ENCODE measurements at regions not wholly inside any gene's neighbourhood (a gene's known extent, or its start where the extent isn't known, plus 50 kb on each side); places are given as distances from the start of the nearest gene placed in this dataset.

DNA sequence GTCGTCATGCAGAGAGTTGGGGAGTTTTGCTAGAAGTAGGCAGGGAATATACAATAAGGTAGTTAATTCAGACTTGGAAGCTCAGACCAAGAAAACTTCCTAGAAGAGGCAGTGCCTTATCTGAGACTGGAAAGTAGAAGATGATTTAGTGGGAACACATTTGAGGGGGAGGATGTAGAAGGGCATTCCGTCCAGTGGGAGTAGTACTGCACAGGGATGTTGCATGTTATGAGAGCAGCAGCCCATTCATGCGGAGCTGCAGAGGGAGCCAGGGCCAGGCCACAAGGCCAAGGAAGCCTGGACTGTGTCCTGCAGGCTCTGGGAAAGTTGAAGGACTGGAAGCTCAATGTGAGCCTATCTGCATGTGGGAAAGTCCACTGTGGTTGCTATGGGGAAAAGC, 344.5 kb upstream of the EEF2KMT start:
- DNase-seq (ENCODE audit: low read depth): no peak

DNA sequence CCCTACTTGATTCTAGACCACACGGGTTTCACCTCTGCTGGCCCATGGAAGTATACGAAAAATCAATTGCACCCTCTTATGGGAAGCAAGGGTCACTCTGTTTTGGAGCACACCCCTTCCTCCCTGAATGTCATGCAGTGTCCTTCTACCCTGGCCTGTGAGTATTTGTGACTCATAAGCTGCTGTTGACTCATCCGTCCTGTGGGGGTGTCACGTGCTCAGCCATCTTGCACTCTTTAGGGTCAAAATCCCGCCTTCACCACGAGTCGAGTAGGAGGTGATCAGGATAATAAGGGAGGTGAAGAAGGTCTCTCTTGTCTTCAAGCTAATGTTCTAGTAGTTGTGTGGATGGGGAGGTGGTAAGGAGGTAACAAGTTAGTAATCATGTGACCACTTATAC, 341.0 kb upstream of the EEF2KMT start:
- no peak for DNase-seq (ENCODE audit: low read depth)

DNA sequence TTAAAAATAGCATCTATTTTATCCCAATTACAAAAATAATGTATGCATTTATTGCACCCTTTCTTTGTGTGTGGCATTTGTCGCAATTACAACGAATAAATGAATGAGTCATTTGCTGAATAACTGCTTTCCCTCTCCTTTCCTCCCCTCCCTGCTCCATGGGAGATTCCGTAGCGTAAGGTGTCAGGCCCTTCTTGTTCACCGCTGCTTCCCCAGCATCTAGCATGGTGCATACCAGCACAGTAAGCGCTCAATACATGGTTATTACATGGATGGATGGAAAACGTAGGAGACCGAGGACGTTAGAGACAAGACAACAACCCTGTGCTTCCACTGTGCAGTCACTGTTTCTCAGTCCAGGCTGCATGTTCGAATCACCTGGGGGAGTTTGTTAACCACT, 336.0 kb upstream of the EEF2KMT start:
- DNase-seq (ENCODE audit: low read depth): no peak

DNA sequence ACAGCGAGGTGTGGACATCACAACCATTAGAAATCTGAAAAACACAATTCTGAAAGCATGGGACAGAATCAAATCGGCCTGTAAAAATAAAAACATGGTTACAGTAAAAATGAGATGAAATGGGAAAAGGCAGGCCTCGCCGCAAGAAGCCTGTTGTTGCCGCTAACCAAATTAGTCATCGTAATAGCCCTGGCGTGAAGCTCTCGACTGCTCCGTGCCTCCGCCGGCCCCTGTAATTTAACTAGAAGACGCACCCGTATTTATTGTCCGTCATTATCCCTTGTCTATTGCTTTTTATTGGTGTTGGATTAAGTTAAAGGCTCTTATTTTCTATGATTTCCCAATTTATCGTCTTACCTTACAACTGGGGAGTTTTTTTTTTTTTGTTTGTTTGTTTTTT, 334.6 kb upstream of the EEF2KMT start:
- no peak for DNase-seq (ENCODE audit: low read depth)

DNA sequence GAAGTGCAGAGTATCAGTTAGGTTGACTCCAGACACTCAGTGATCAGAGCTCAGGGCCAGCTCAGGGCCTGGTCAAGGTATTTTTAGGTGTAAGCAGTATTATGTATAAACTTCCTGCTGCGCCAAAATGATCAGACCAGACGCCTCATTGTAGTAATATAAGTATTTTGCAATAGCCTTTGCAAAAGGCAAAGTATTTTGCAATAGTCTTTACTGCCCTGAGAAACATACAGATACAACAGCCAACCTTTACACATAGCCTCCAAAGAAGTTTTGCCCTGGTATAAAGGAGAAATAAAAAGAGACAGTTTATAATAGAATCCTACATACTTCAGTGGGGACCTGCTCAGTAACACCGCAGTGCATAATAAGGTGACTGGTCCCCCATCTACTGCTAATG, 333.0 kb upstream of the EEF2KMT start:
- no peak for DNase-seq (ENCODE audit: low read depth)

DNA sequence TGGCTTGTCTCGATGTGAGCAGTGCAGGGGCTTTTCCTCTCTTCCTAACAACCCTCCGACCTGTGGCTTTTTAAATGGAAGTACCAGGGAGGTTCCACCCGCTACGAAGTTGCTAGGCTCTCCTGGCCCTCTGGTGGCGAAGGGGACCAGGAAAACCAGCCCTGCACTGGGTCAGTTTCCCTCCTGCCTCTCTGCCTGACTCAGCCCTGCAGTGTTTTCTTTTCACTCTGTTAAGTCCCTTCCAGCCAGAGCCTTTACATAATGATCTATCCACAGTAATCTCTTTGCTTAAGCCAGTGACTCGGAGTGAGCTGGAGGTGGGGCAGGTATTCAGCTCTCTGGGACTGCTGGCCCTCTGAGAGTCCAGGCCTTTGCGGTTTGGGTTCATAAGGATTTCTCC, 331.3 kb upstream of the EEF2KMT start:
- DNase-seq (ENCODE audit: low read depth): no peak

DNA sequence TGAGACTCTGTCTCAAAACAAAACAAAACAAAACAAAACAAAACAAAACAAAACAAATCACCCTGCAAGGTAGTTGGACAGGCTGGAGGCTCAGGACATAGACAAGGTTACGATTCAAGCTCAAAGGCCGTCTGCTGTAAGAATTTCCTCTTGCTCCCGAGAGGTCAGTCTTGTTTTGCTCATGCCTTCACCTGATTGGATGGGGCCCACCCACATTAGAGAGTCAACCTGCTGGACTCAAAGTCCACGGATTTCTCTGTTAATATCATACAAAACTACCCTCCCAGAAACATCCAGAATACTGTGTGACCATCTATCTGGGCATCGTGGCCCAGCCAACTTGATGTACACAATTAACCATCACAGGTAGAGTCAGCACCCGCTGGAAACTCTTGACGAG, 330.0 kb upstream of the EEF2KMT start:
- DNase-seq (ENCODE audit: low read depth): no peak

DNA sequence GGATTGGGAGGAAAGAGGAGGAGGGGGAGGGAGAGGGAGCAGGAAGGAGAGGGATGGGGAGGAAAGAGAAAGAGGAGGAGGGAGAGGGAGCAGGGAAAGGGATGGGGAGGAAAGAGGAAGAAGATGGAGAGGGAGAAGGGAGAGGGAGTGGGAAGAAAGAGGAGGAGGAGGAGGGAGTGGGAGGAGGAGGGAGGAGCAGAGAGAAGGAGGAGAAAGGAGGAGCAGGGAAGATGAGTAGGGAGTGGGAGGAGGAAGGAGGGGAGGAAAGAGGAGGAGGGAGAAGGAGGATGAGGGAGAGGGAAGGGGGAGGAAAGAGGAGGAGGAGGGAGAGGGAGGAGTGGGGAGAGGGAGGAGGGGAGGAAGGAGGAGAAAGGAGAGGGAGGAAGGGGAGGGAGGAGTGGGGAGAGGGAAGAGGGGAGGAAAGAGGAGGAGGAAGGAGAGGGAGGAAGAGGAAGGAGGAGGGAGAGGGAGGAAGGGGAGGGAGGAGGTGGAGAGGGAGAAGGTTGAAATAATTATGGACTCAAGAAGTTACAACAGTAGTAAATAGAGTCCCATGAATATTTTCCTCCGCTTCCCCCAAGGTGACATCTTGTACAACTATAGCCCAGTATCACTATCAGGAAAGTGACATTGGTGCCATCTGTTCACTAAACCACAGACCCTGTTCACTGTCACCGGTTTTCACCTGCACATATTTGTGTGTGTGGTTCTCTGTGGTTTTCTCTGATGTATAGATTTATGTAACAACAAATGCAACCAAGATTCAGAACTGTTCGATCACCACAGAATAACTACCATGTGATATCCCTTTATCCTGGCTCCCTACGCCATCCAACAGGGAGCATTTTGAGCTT, 325.3 kb upstream of the EEF2KMT start:
- no peak for DNase-seq (ENCODE audit: low read depth)

DNA sequence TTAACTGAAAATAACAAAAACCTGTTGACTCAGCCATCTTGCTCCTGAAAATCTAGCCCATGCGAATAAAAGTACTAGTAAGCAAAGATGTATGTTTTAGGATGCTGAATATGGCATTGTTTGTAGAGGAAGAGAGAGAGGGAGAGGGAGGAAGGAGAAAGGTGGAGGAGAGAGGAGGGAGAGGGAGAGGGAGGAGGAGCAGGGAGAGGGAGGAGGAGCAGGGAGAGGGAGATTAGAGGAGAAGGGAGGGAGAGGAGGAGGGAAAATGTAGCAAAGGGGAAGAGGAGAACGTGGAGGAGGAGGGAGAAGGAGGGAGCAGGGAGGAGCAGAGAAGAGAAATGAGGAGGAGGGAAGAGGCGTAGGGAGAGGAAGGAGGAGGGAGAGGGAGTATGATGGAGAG, 324.5 kb upstream of the EEF2KMT start:
- no peak for DNase-seq (ENCODE audit: low read depth)

DNA sequence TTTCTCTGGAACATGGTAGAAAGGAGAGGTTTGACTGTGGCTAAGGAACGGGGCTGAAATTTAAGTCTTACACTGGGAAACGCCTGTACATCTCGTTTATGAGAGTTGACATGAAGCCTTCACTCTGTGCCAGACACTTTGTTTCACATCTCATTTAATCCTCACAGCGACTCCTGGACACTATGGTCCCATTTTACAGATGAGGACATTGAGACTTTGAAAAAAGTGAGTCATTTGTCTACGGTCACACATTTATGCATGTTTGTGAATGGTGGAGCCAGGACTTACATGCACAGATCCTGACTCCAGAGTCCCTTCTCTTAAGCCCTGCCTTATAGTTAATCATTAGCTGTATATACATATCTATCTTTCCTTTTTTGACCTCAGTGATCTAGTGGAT, 318.4 kb upstream of the EEF2KMT start:
- no peak for DNase-seq (ENCODE audit: low read depth)

DNA sequence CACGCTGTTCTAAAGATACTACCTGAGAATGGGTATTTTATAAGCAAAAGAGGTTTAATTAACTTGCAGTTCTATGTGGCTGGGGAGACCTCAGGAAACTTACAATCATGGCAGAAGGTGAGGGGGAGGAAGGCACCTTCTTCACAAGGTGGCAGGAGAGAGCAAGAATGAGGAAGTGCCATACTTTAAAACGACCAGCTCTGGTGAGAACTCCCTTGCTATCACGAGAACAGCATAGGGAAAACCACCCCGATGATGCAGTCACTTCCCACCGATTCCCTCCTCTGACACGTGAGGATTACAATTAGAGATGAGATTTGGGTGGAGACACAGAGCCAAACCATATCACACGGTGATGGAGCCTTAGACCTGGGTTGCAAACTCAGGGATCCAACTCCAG, 317.5 kb upstream of the EEF2KMT start:
- DNase-seq (ENCODE audit: low read depth): no peak

DNA sequence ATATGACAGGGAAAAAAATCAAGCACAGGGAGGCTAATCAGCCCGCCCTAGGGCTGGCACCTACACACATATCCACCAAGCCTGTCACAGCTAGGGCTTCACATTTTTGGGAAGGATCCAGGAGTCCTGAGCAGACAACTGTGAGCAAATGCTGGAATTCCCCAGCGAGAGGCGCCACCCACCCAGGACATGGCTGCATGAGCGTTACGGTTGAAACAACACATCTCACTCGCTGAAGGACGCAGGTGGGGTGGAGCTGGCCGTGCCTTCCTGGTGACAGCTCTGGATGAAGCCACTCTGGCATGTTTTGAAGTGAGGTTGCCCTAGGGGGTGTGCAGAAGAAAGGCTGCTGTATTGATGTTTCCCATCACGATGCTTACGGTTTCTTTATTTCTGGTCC, 315.1 kb upstream of the EEF2KMT start:
- DNase-seq (ENCODE audit: low read depth): no peak

DNA sequence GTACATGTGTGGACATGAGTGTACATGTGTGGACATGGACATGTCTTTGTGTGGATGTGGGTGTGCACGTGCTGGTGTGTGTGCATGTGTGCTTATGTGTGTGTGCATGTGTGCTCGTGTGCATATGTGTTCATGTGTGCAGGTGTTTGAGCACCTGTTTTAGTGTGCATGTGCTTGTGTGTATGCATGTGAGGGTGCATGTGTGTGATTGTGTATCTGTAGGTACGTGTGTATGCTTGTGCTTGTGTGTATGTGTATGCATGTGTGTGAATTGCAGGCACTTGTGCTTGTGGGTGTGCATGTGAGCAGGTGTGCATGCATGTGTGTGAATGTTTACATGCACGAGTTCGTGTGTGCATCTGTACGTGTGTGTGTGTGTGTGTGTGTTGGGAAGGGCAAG, 300.6 kb upstream of the EEF2KMT start:
- DNase-seq (ENCODE audit: low read depth): no peak

DNA sequence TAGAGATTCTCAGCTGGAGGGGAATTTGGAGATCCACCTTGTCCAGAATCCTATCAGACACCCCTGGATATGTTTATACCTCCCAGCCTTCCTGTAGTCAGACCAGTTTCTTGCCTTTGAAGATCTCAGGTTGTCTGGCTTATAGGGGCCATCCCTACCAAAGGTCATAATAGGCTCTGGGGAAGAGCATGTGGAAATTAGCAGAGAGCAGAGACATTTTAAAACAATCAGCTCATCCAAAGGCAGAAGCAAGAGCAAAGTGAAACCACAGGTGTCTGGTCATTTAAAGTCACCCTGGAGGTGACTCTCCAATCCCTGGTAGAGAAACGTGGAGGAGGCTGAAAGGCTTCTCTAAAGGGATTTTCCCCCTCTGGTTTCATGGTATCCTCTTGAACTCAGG, 299.3 kb upstream of the EEF2KMT start:
- no peak for DNase-seq (ENCODE audit: low read depth)

DNA sequence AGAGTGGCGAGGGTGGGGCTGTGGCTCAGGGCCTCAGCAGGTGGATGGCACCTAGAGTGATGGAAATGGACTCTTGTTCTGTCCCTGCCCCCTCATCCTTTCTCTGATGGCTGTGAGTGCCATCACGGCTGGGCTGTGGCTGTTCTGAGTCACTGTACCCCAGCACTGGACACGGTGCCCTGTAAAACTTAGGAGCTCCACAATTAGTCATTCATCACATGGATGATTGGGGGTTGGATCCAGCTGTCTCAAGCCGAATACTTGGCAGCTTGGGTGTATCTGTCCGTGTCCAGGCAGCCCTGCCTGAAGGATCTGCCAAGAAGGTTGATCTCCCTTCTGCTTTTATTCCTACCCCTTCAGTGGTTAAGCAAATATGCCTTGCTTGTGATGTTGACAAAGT, 295.5 kb upstream of the EEF2KMT start:
- no peak for DNase-seq (ENCODE audit: low read depth)

DNA sequence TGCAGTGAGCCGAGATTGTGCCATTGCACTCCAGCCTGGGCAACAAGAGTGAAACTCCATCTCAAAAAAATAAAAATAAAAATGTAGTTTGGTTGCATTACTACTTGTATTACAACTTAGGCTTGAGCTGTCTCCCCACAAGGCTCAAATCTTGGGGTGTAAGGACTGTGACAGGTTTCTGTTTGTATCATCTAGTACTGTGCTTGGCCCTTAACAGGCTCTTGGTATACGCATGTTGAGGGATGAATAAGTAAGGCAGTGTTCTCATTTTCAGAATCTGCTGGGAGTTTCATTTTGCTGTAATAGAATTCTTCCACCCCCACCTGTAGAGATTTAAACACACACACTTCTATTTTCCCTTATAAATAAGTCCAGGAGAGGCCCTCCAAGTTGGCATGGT, 289.4 kb upstream of the EEF2KMT start:
- no peak for DNase-seq (ENCODE audit: low read depth)

DNA sequence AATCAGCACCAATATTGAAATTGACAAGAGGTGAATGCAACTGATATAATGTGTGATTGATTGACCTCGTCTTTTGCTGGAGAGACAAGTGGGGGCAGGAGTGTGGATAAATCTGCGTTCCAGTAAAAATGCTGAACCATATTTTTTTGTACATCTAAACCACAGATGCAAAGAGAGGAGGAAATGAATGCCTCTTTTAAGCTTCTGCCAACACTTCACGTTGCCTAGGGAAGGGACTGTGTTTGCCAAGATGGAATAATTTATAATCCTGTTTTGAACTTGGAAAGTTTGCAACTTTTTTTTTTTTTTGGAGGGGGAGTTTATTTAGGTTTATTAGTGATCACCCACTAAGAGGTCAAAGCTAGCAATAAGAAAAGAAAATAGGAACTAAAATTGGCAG, 288.2 kb upstream of the EEF2KMT start:
- no peak for DNase-seq (ENCODE audit: low read depth)

DNA sequence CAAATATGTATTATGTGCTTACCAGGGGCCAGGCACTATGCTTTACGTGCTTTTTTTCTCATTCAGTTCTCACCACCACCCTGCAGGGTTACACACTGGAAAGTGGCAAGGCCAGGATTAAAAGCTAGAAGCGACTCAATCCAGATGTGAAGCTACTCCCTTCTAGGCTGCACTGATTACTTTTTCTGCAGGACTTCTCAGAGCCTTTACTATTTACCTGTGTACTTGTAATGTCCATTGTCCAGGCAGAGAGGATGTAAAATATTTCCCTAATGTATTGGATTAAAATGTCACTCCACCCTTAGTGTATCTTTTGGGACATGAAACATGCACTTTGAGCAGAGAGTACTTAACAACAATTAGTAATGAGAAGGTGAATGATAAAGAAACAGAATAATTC, 287.5 kb upstream of the EEF2KMT start:
- DNase-seq (ENCODE audit: low read depth): no peak

DNA sequence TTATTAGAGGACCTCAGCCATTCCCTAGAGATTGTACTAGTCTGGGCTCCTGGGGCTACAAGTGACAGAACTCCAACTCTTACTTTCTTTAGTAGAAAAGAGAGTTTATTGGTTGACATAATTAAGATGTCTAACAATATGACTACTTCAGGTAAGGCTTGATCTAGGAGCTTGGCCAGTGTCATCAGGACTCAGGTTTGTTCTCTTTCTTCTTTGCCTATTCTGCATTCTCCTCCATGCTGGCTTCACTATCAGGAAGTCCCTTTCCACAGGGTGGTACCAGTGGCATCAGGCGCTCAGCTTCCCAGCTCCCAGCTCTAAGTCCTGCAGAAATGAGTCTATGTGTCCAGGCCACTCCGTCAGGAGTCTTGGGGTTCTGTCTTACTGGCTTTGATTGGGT, 286.1 kb upstream of the EEF2KMT start:
- no peak for DNase-seq (ENCODE audit: low read depth)

DNA sequence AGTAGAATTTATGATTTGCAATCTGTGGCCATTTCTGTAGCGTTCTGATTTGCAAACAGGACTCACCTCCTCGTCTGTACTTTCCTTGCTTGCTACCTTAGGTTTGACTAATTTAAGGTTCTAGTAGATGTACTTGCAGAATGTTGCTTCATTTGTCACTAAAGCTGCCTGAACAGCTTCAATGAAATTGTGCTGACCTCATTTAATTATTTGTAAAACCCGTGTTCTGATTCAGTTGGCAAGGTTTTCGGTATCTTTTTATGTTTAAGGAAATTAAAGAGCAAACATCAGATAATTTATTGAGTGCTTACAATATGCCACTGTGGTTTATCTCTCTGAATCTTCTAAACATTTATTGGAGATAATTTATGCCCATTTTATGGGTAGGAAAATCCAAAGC, 284.9 kb upstream of the EEF2KMT start:
- DNase-seq (ENCODE audit: low read depth): no peak

DNA sequence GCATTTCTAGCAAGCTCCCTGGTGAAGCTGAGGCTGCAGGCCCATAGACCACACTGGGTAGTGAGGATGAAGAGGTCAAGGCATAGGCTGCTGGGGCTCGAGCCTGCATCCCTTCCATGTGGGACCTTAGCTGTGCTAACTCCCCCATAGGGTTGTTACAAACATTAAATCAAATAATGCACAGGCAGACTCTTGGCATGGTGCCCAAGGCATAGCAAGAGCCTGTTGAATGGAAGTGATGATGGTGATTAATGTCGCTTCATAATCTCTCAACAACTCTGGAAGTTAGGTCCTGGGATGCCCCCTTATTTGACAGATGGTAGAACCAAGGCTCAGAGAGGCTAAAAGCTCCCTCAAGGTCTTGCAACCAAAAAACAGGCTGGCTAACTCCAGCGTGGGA, 283.9 kb upstream of the EEF2KMT start:
- DNase-seq (ENCODE audit: low read depth): no peak

DNA sequence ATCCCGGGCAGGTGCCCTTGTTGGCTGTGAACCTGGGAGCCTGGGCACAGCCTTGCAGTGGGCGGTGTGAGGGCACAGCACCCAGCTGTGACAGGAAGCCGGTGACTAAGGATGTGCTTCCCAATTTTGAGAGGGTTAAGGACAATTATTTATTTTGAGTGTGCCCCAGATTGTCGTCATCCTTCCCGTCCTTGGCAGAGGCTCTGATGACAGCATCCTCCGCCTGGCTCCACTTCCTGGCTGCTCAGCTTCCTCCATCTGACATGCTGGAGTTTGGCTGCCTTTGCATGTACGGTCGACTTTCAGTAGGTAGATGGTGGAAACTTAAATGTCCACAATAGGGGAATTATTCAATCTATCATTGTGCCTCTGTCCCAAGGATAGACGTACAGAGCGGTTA, 282.4 kb upstream of the EEF2KMT start:
- no peak for DNase-seq (ENCODE audit: low read depth)

DNA sequence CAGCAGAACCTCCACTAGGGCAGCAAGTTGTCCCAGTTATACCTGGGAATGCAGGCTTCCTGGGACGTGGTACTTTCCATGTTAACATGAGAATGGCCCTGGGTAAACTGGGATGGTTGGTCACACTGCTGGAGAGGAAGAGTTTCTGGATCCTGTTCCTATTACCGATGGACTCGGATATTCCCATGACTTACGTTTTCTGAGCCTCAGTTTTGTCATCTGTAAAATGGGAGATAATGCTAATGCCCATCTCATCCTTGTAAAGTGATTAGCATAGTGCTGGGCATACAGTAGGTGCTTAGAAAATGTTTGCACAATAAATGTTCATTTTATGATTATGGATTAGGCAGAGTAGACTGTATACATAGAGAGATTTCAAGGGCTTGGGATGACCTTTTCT, 280.9 kb upstream of the EEF2KMT start:
- DNase-seq (ENCODE audit: low read depth): no peak

DNA sequence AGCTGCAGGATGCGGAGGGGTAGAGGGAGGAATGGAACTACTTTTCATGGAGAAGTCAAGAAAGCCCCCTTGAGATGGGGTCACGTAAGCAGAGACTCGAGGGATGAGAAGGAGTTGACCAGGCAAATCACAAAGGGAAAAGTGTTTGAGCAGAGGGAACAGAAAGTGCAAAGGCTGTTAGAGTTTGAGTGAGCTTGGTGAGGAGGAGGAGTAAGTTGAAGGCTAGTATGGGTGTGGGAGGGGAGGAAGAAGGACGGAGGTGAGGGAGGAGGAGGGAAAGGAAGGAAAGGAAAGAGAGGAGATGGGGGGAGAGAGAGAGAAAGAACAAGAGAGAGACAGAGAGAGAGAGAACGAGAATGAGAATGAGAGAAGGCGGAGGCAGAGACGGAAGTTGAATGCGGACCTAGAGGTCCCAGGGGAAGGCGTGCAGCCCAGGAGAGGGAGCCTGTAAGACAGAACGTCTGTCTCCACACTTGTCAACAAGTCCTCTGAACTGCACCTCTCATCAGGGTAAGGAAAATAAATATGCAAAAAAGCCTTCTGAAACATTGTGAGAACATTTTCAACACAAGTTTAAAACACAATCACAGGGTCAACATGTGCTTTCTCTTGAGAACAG, 279.8 kb upstream of the EEF2KMT start:
- no peak for DNase-seq (ENCODE audit: low read depth)

All from non-pigmented ciliary epithelial cell (primary cell).